ENCODE measurements at regions not wholly inside any gene's neighbourhood (a gene's known extent, or its start where the extent isn't known, plus 50 kb on each side); places are given as distances from the start of the nearest gene placed in this dataset.

GRCh38 chr6:145562771-145563615 is 172.3 kb downstream of the EPM2A start:
- no peaks in the 10 kb centered on the region for H3K9me3 ChIP-seq (ENCODE audit: control insufficient read depth, low read depth, low read length)
- Mint-ChIP-seq H3K36me3 (ENCODE audit: insufficient read depth in 1 of 3, low read depth in 3 of 3) (no peaks in the 10 kb centered on the region), H3K4me3 (no peak overlapping the region), H3K9me3 (no peaks in the 10 kb centered on the region), H3K27ac (peak overlapping the region; percentile 3 to 24 (median 16); a peak in 3 of 7 replicates), H3K27me3 (ENCODE audit: low read depth) (no peaks in the 10 kb centered on the region), H3K4me1 (peaks cover 5 to 7% of the 10 kb centered on the region in 2 experiments; a peak in 3 of 4 replicates)
- no peak overlapping the region for H3K23ac ChIP-seq (ENCODE audit: insufficient read length, low read depth, low read length)
- H3K27me3 ChIP-seq (ENCODE audit: insufficient read depth, low read length): no peaks in the 10 kb centered on the region
- no peaks in the 10 kb centered on the region for H3K79me1 ChIP-seq (ENCODE audit: insufficient read depth, low read depth, low read length, poor library complexity, severe bottlenecking)
- no peaks in the 10 kb centered on the region for H3K79me2 ChIP-seq (ENCODE audit: insufficient read depth, low read length)
- H4K20me1 ChIP-seq (ENCODE audit: control insufficient read depth, insufficient read depth, insufficient read length): no peaks in the 10 kb centered on the region
- no peak overlapping the region for H2BK20ac ChIP-seq (ENCODE audit: low read depth, low read length, poor library complexity, severe bottlenecking)
- H3K23me2 ChIP-seq (ENCODE audit: insufficient read length, low read depth, low read length, poor library complexity, severe bottlenecking): no peaks in the 10 kb centered on the region
- H2BK5ac ChIP-seq (ENCODE audit: insufficient read length, low read length): no peak overlapping the region
- H2AK5ac ChIP-seq (ENCODE audit: insufficient read length, low read length): no peak overlapping the region
- H3T11ph ChIP-seq (ENCODE audit: low read length): no peak overlapping the region
- H2BK120ac ChIP-seq (ENCODE audit: low read depth, low read length, poor library complexity, severe bottlenecking): no peak overlapping the region
- H3K4me2 ChIP-seq (ENCODE audit: insufficient read depth, insufficient read length, low read length): no peak overlapping the region
- no peak overlapping the region for H3K9ac ChIP-seq (ENCODE audit: extremely low read depth, insufficient read length, low read length)
- H2BK15ac ChIP-seq (ENCODE audit: low read depth, low read length): no peak overlapping the region
- no peak overlapping the region for H3K27ac ChIP-seq (ENCODE audit: insufficient read length, low read depth, low read length)
- H3K4ac ChIP-seq (ENCODE audit: low read depth, low read length): no peak overlapping the region
- no CpG with 5 or more reads among the region's 10 CpGs for WGBS (ENCODE audit: extremely low coverage, insufficient read length, low lambda C conversion rate)
- H3K18ac ChIP-seq (ENCODE audit: insufficient read length, low read depth, low read length): no peak overlapping the region
- H4K8ac ChIP-seq (replicated peaks; ENCODE audit: insufficient read length, low read depth, low read length): no peak overlapping the region
- no peak overlapping the region for H4K91ac ChIP-seq (ENCODE audit: insufficient read length, low read depth, low read length)
- H3K56ac ChIP-seq (ENCODE audit: insufficient read length, low read depth, low read length): no peak overlapping the region
- H3K14ac ChIP-seq (ENCODE audit: insufficient read depth, low read length): no peak overlapping the region
- H2BK12ac ChIP-seq (ENCODE audit: insufficient read length, low read depth, low read length): no peak overlapping the region
- no peak overlapping the region for H2AFZ ChIP-seq (ENCODE audit: low read length)
- no peak for TF ChIP-seq CTCF (conservative IDR thresholded peaks at IDR 0.05)
- no peaks in the 10 kb centered on the region for H3K4me1 ChIP-seq (ENCODE audit: insufficient read depth, low read length)
- no peak overlapping the region for H4K5ac ChIP-seq (ENCODE audit: insufficient read length, low read depth, low read length)
- no peak for DNase-seq

Data from H9 (cell line).